Astrocyte (in vitro differentiated cells and primary cell): ENCODE measurements at regions not wholly inside any gene's neighbourhood (a gene's known extent, or its start where the extent isn't known, plus 50 kb on each side); places are given as distances from the start of the nearest gene placed in this dataset.

ENCODE experiments used
- CTCF ChIP-seq: IDR thresholded peaks from 2 replicates; pipeline ENCODE4 v1.5.1; 2011; ENCODE audit warnings: low read depth, mild to moderate bottlenecking, inconsistent platforms, low read length, moderate library complexity; ENCODE audit not compliant: insufficient read depth
- EZH2 ChIP-seq: IDR thresholded peaks from 2 replicates; pipeline ENCODE4 v1.6.1; 2012; ENCODE audit warnings: mild to moderate bottlenecking, low read length, inconsistent platforms; ENCODE audit not compliant: insufficient read depth

DNA sequence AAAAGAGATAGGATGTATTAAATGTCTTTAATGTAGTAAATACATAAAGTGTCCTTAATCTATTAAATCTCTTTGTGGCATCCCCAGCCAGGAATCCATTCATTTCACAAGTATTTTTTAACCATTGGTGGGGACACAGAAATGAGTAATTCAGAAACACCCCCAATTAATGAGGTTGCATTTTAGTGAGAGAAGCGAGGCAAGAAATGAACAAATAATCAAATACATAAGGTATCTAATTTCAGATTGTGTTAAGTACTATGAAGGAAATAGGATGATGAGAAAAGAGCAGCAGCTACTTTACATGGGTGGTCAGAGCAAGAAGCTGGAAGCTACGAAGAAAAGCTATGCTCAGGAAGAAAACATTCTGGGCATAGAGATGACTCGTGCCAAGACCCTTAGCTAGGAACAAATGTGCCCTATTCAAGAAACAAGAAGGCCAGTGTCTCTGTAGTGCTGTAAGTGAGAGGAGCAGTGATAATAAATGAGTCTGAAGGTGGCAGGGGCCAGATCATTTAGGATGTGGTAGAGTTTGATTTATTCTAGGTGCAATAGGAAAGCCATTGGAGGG, 60.5 kb upstream of the IGF1 start:
- no peak for TF ChIP-seq CTCF
- no peak for TF ChIP-seq EZH2
